ENCODE measurements at regions not wholly inside any gene's neighbourhood (a gene's known extent, or its start where the extent isn't known, plus 50 kb on each side); places are given as distances from the start of the nearest gene placed in this dataset.

DNA sequence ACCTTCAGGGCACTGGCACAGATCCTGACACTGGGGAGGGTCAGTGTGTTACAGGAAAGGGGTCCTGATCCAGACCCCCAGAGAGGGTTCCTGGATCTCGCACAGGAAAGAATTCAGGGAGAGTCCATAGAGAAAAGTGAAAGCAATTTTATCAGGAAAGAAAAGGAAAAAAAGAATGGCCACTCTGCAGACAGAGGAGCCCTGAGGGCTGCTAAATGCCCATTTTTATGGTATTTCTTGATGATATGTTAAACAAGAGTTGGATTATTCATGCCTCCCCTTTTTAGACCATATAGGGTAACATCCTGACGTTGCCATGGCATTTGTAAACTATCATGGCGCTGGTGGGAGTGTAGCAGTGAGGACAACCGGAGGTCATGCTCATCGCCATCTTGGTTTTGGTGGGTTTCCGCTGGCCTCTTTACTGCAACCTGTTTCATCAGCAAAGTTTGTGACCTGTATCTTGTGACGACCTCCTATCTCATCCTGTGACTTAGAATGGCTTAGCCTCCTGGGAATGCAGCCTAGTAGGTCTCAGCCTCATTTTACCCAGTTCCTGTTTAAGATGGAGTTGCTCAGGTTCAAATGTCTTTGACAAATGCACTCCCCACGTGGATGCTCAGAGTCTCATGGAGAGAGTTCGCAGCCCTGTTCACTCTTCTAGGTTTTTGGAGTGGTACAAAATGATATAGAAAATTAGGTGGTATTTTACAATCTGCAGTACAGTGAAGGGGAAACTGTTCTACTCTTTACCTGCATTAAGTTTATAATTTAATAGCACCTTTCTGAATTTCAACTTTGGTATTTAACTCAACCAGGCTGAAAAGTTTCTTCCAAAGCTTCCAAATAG, 1363.7 kb upstream of the TMEM132C start:
- TF ChIP-seq EZH2 (IDR thresholded peaks at IDR 0.05; ENCODE audit: insufficient read depth, poor library complexity, severe bottlenecking) (no peak), EZH2phosphoT487 (IDR thresholded peaks at IDR 0.05; ENCODE audit: insufficient read depth, low read depth) (no peak)

All from GM23248 (cell line).